ENCODE measurements at regions not wholly inside any gene's neighbourhood (a gene's known extent, or its start where the extent isn't known, plus 50 kb on each side); places are given as distances from the start of the nearest gene placed in this dataset.

DNA sequence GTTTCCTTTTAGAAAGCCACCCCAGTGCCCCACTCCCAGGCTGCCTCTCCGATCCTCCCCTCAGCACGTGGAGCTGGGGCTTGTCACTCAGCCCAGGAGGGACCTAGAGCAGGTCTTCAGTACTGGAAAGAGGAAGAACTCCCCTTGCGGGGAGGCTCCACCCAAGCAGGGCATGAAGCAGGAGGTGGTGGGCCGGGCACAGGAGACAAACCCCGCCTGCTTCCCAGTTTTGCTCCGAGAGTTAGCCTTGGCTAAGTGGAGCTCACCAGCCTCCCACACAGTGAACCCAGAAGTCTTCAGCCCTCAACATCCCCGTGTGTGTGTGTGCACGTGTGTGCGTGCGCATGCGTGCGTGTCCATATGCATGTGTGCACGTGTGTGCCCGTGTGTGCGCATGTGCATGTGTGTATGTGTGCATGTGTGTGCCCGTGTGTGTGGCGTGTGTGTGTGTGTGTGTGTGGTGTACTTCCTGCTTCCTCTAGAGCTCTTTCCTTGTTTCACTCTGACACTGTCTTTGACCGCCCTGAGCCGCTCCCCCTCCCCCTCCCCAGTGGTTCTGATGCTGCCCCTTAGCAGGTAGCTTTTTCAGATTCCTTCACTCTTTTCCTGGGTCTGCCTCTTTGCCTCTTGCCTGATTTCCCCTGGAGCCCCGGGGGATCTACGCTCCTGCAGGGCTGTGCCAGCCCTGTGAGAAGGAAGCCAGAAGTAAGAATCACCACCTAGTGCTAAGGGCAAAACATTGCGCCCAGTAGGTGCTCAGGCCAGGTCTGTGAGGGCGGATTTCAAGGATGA is 239.8 kb downstream of the CDC5L start:
- Histone ChIP-seq H3K4me3 (no peak overlapping the region), H3K4me1 (no peaks in the 10 kb centered on the region), H3K36me3 (no peaks in the 10 kb centered on the region), H3K27ac (no peak overlapping the region), H3K9me3 (no peaks in the 10 kb centered on the region), H3K27me3 (no peaks in the 10 kb centered on the region)
- TF ChIP-seq, protein P1, sequence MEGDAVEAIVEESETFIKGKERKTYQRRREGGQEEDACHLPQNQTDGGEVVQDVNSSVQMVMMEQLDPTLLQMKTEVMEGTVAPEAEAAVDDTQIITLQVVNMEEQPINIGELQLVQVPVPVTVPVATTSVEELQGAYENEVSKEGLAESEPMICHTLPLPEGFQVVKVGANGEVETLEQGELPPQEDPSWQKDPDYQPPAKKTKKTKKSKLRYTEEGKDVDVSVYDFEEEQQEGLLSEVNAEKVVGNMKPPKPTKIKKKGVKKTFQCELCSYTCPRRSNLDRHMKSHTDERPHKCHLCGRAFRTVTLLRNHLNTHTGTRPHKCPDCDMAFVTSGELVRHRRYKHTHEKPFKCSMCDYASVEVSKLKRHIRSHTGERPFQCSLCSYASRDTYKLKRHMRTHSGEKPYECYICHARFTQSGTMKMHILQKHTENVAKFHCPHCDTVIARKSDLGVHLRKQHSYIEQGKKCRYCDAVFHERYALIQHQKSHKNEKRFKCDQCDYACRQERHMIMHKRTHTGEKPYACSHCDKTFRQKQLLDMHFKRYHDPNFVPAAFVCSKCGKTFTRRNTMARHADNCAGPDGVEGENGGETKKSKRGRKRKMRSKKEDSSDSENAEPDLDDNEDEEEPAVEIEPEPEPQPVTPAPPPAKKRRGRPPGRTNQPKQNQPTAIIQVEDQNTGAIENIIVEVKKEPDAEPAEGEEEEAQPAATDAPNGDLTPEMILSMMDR (IDR thresholded peaks at IDR 0.05) = no peak
- TF ChIP-seq POLR2A (IDR thresholded peaks at IDR 0.05) = no peak
- peak in 2 of 3 donors; percentile 39 to 52 for DNase-seq

DNA sequence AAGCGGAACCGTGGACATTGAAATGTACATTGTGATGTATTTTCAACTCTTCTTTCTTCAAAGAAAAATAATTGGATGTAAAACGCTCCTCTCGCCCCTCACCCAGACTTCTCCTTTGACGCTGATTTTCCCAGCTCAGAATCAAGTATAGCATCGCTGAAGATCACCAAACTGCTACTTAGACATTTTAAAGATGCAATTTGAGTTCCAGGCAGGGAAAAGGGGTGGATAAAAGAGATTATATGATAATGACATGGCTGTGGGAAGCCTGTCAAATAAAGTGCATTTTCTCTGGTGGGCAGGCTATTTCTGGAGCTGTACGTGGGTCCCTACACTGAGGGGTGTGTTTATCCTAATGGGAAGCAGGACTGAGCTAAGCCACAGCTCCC is 240.4 kb downstream of the CDC5L start:
- Histone ChIP-seq H3K4me1 (no peaks in the 10 kb centered on the region), H3K9me3 (no peaks in the 10 kb centered on the region), H3K36me3 (no peaks in the 10 kb centered on the region), H3K27ac (no peak overlapping the region), H3K4me3 (no peak overlapping the region), H3K27me3 (no peaks in the 10 kb centered on the region)
- DNase-seq = no peak
- TF ChIP-seq, protein P1 (IDR thresholded peaks at IDR 0.05) = no peak
- no peak for TF ChIP-seq POLR2A (IDR thresholded peaks at IDR 0.05)

DNA sequence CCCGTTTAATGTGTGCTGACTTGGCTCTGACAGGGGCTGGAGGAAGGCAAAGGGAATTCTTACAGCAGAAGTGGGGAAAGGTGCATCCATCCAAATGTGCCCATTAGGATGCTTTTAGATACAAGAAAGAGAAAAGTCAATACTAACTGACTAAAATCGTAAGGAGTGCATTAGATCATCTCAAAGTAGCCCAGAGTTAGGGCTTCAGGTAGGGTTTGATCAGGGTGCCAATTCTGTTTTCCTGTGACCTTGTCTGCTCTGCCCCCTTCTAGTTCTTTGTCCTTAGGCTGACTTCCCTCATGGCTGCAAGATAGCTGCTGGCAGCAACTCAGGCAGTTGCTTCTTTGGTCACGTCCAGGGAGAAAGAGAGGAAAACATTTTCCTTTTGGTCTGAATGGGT is 240.8 kb downstream of the CDC5L start:
- no peak overlapping the region for H3K27ac ChIP-seq
- no peaks in the 10 kb centered on the region for H3K9me3 ChIP-seq
- H3K36me3 ChIP-seq = no peaks in the 10 kb centered on the region
- no peak for DNase-seq
- H3K27me3 ChIP-seq = no peaks in the 10 kb centered on the region
- no peaks in the 10 kb centered on the region for H3K4me1 ChIP-seq
- no peak for TF ChIP-seq POLR2A (IDR thresholded peaks at IDR 0.05)
- TF ChIP-seq, protein P1 (IDR thresholded peaks at IDR 0.05) = no peak
- no peak overlapping the region for H3K4me3 ChIP-seq

DNA sequence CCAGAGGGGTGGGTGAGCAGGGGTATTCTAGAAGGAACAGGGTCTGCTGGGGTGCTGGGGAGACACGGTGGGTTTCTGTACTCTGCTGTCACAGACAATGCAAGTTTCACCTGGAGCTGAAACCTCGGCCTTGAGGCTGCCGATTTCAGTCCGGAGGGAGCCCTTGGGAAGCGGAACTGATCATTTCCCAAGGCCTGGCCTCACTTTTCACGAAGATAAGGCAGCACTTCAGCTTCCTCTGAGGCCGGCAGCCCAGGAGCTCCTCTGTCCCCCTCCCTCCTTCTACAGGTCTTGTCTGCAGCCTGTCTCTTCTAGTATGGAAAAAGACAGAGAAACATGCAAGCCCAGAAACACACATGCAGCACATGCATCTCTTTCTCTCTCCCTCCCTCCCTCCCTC is 242.1 kb downstream of the CDC5L start:
- H3K4me1 ChIP-seq = no peaks in the 10 kb centered on the region
- H3K27ac ChIP-seq = no peak overlapping the region
- H3K4me3 ChIP-seq = no peak overlapping the region
- peak in 1 of 3 donors; percentile 37 for DNase-seq
- H3K36me3 ChIP-seq = no peaks in the 10 kb centered on the region
- H3K9me3 ChIP-seq = no peaks in the 10 kb centered on the region
- no peak for TF ChIP-seq POLR2A (IDR thresholded peaks at IDR 0.05)
- TF ChIP-seq, protein P1 (IDR thresholded peaks at IDR 0.05) = no peak
- H3K27me3 ChIP-seq = no peaks in the 10 kb centered on the region

DNA sequence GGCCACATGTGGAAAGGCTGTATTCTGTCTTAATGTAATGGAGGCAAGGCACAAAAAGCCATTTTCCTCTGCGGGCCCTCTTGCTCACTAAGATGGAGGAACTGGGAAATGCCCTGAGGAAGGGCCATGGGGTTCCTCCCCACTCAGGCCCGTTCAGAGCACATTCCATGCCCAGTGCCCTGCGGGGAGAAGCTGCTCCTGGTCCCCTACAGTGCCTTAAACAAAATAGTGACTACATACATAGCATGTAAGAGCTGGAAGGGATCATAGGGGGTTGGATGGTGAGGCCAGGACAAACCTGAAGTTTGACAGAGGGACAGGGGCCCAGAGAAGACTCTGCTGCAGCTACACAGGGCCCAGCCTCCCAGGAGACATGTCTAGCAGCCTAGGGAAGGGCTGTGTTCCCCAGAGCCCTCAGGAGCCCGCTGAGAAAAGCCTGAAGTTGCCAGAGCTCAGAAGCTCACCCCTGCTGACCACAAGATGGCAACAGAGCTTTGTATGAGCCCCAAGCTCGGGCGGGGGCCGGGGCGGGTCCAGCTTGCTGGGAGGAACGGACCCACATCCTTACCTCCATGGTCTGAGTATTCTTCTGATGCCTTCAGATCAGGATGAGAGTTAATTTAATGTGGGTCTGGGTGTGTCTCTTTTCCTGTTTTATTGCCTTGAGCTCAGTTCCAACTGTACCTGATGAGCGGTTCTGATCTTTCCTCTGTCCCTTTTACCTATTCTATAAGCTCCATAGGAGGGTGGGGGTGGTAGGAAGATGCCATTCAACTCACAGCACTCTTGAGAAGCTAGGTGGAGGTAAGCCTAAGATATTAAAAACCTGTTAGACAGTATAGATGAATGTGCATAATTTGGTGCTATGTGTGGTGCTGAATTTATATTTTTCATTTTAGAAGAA is 242.9 kb downstream of the CDC5L start:
- TF ChIP-seq POLR2A (IDR thresholded peaks at IDR 0.05) = no peak
- TF ChIP-seq, protein P1 (IDR thresholded peaks at IDR 0.05) = peak in 4 of 6 experiments; percentile 15 to 37 (median 23)
- no peak overlapping the region for H3K4me3 ChIP-seq
- H3K27me3 ChIP-seq = no peaks in the 10 kb centered on the region
- H3K4me1 ChIP-seq = no peaks in the 10 kb centered on the region
- no peak overlapping the region for H3K27ac ChIP-seq
- H3K36me3 ChIP-seq = no peaks in the 10 kb centered on the region
- DNase-seq = peak in 2 of 3 donors; percentile 43 to 53
- H3K9me3 ChIP-seq = no peaks in the 10 kb centered on the region

Measured in Peyer's patch (tissue), 4 donors.